Esophagus squamous epithelium (tissue), 5 donors: ENCODE measurements at regions not wholly inside any gene's neighbourhood (a gene's known extent, or its start where the extent isn't known, plus 50 kb on each side); places are given as distances from the start of the nearest gene placed in this dataset.
"Not testable (repeated sequence)": the region's sequence is repeated elsewhere in the genome, so short reads cannot be mapped to it uniquely, and the experiment has no call there.

ENCODE experiments used
- DNase-seq: peaks from one replicate; lab custom pipeline; 2025; lab: John Stamatoyannopoulos, UW
- H3K27ac ChIP-seq, 4 donors: fragments of 200-600 bp; sonication (generic); one replicate each; pipeline ENCODE4 v1.5.1; 2016 to 2019; ENCODE audit warnings: mild to moderate bottlenecking in 1 of 4
- H3K27me3 ChIP-seq, 4 donors: fragments of 200-600 bp; sonication (generic); 1 replicate in 3 of 4; 2 replicates in 1 of 4; pipeline versions ENCODE4 v1.5.1 to v1.6.0; 2017 to 2021; ENCODE audit warnings: antibody characterized with exemption in 1 of 4
- H3K36me3 ChIP-seq, 3 donors: fragments of 200-600 bp; sonication (generic); one replicate each; pipeline ENCODE4 v1.5.1; 2016 to 2019
- H3K4me1 ChIP-seq, 3 donors: fragments of 200-600 bp; sonication (generic); one replicate each; pipeline ENCODE4 v1.5.1; 2017 to 2019
- H3K4me3 ChIP-seq, 4 donors: fragments of 200-600 bp; sonication (generic); 1 replicate in 3 of 4; 2 replicates in 1 of 4; pipeline ENCODE4 v1.5.1; 2016 to 2019; ENCODE audit warnings: mild to moderate bottlenecking in 2 of 4, moderate library complexity in 1 of 4
- H3K9me3 ChIP-seq, 3 donors: fragments of 200-600 bp; sonication (generic); one replicate each; pipeline ENCODE4 v1.5.1; 2016 to 2019
- POLR2A ChIP-seq, 4 donors: fragments of 450-650 bp; IDR thresholded peaks; one replicate each; pipeline ENCODE4 v1.6.1; 2017; ENCODE audit warnings: antibody characterized with exemption in 4 of 4, mild to moderate bottlenecking in 4 of 4, moderate library complexity in 3 of 4
- WGBS, 2 donors: methylation state at CpG; one replicate each; pipeline ENCODE4 v1.1.5; 2018; 5-methylcytosine and 5-hydroxymethylcytosine counted together
- intact Hi-C: fragments of 100-400 bp; cut with DNase I; formaldehyde crosslinking; loops from one replicate; pipeline ENCODE4 v1.15.0; 2022
- TF ChIP-seq, protein P1 (sequence below), 6 experiments: fragments of 450-650 bp in 4 of 6; fragments of 200-600 bp in 2 of 6; sonication (generic) in 2 of 6; IDR thresholded peaks; one replicate each; pipeline ENCODE4 v1.5.1; 2016 to 2019; ENCODE audit warnings: antibody characterized with exemption in 6 of 6, mild to moderate bottlenecking in 4 of 6, moderate library complexity in 4 of 6
- donor health status: DM: yes; HTN: yes; CAD: no.

DNA sequence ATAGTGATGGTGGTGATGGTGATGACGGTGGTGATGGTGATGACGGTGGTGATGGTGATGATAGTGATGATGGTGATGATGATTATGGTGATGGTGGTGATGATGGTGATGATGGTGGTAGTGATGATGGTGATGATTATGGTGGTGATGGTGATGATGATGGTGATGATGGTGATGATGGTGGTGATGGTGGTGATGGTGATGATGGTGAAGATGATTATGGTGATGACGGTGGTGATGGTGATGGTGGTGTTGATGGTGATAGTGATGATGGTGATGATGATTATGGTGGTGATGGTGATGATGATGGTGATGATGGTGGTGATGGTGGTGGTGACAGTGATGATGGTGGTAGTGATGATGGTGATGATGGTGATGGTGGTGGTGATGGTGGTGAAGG is 149.2 kb upstream of the IRX1 start:
- 56 to 61% methylated on average over 3 of the region's 3 CpGs for WGBS, 2 donors
- intact Hi-C loops, result no loop called here
- H3K4me1 ChIP-seq, result no peaks in the 10 kb centered on the region

DNA sequence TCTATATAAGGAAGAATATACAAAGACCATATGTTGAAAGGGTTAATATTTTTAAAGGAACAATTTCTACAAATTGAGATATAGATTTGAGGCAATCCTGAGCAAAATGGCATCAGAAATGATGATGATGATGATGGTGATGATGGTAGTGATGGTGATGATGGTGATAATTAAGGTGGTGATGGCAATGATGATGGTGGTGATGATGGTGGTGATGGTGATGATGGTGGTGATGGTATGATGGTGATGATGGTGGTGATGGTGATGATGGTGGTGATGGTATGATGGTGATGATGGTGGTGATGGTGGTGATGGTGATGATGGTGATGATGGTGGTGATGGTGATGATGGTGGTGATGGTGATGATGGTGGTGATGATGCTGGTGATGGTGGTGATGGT is 150.1 kb upstream of the IRX1 start:
- DNase-seq, H3K36me3 ChIP-seq, H3K27me3 ChIP-seq, H3K9me3 ChIP-seq, H3K27ac ChIP-seq, intact Hi-C loops, H3K4me1 ChIP-seq, H3K4me3 ChIP-seq: not testable (repeated sequence)

More for the DNA sequence above, 149.2 kb upstream of the IRX1 start:
- DNase-seq, result no peak
- no peak overlapping the region for H3K27ac ChIP-seq
- H3K4me3 ChIP-seq, result no peak overlapping the region
- peaks cover 0 to 5% (median 0%) of the 10 kb centered on the region in 3 donors for H3K9me3 ChIP-seq
- no peaks in the 10 kb centered on the region for H3K27me3 ChIP-seq
- TF ChIP-seq, protein P1, sequence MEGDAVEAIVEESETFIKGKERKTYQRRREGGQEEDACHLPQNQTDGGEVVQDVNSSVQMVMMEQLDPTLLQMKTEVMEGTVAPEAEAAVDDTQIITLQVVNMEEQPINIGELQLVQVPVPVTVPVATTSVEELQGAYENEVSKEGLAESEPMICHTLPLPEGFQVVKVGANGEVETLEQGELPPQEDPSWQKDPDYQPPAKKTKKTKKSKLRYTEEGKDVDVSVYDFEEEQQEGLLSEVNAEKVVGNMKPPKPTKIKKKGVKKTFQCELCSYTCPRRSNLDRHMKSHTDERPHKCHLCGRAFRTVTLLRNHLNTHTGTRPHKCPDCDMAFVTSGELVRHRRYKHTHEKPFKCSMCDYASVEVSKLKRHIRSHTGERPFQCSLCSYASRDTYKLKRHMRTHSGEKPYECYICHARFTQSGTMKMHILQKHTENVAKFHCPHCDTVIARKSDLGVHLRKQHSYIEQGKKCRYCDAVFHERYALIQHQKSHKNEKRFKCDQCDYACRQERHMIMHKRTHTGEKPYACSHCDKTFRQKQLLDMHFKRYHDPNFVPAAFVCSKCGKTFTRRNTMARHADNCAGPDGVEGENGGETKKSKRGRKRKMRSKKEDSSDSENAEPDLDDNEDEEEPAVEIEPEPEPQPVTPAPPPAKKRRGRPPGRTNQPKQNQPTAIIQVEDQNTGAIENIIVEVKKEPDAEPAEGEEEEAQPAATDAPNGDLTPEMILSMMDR (IDR thresholded peaks at IDR 0.05), result no peak
- no peak for TF ChIP-seq POLR2A (IDR thresholded peaks at IDR 0.05)
- no peaks in the 10 kb centered on the region for H3K36me3 ChIP-seq

DNA sequence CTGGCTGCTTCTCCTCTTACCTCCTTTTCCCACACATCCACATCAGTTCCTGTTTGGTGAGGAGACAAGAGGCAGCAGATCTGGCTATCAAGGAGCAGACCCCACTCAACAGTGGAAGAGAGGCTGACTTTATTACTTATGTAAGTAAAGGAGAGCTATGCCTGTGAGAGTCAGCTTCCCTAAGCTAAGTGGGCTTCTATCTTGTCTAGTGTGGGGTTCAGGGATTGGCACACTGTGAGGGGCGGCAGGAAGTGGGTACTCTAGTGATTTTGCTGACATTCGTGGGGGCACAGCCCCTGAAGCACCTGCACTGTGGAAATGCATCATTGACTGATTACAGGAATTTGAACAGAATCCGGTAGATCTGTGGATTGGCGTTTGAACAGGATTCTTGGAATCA is 163.5 kb upstream of the IRX1 start:
- H3K4me1 ChIP-seq, result no peaks in the 10 kb centered on the region
- no peak for DNase-seq
- TF ChIP-seq, protein P1 (IDR thresholded peaks at IDR 0.05), result no peak
- no peak for TF ChIP-seq POLR2A (IDR thresholded peaks at IDR 0.05)
- no peak overlapping the region for H3K27ac ChIP-seq
- no peak overlapping the region for H3K4me3 ChIP-seq
- 68 to 91% methylated on average over 2 to 3 of the region's 4 CpGs for WGBS, 2 donors
- no peaks in the 10 kb centered on the region for H3K9me3 ChIP-seq
- no peaks in the 10 kb centered on the region for H3K36me3 ChIP-seq
- H3K27me3 ChIP-seq, result peaks cover 0 to 10% (median 0%) of the 10 kb centered on the region in 4 donors
- intact Hi-C loops, result no loop called here

DNA sequence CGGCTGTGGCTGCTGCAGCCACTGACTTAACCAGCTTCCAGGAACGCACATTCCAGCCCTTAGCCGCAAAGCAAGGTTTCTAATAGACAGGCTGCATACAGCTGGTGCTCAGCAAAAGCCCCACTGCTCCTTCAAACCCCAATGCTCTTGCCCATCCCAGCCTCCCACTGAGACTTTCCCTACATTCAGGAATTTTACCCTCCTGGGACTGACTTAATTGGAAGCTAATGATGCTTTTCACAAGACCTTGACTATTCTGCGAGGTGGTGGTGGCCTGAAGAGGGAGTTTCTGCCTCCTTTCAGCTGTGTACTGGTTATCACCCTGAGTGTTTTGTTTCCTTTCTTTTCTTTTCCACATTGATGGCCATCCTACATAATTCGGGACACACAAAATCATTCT is 164.9 kb upstream of the IRX1 start:
- 80% methylated on average over 4 of the region's 5 CpGs for WGBS, 2 donors
- intact Hi-C loops, result no loop called here
- Histone ChIP-seq H3K27me3 (peaks cover 0 to 10% (median 0%) of the 10 kb centered on the region in 4 donors), H3K27ac (no peak overlapping the region), H3K4me1 (no peaks in the 10 kb centered on the region), H3K36me3 (no peaks in the 10 kb centered on the region), H3K9me3 (no peaks in the 10 kb centered on the region), H3K4me3 (no peak overlapping the region)
- TF ChIP-seq, protein P1 (IDR thresholded peaks at IDR 0.05), result no peak
- no peak for TF ChIP-seq POLR2A (IDR thresholded peaks at IDR 0.05)
- DNase-seq, result no peak

GRCh38 chr5:3429962-3430361 is 165.7 kb upstream of the IRX1 start:
- Histone ChIP-seq H3K27ac (no peak overlapping the region), H3K36me3 (no peaks in the 10 kb centered on the region), H3K4me1 (no peaks in the 10 kb centered on the region), H3K27me3 (peaks cover 0 to 10% (median 0%) of the 10 kb centered on the region in 4 donors), H3K4me3 (no peak overlapping the region), H3K9me3 (no peaks in the 10 kb centered on the region)
- intact Hi-C loops, result no loop called here
- TF ChIP-seq, protein P1 (IDR thresholded peaks at IDR 0.05), result no peak
- no peak for TF ChIP-seq POLR2A (IDR thresholded peaks at IDR 0.05)
- 61 to 69% methylated on average over 3 to 4 of the region's 7 CpGs for WGBS, 2 donors
- DNase-seq, result no peak

DNA sequence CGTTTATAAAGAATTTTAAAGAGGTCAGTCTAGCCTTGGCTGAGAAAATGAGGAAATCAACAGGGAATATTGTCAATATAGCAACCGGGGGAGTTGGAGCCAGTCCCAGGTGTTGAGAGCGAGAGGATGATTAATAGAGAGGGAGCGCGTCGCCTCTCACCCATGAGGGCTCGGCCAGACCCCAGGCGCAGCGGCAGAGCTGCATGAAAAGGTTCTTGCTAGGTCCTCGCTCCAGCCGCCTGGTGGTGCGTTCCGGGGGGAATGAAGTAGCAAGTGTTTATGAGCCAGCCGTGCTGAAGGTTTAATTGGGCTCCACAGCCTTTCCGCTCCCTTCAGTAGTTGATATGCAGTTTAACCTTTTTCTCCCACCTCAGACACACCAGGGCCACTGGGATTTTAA is 167.3 kb upstream of the IRX1 start:
- no peak for TF ChIP-seq POLR2A (IDR thresholded peaks at IDR 0.05)
- TF ChIP-seq, protein P1 (IDR thresholded peaks at IDR 0.05), result no peak
- Histone ChIP-seq H3K36me3 (no peaks in the 10 kb centered on the region), H3K27ac (no peak overlapping the region), H3K4me1 (no peaks in the 10 kb centered on the region), H3K4me3 (no peak overlapping the region), H3K27me3 (peaks cover 0 to 10% (median 0%) of the 10 kb centered on the region in 4 donors), H3K9me3 (no peaks in the 10 kb centered on the region)
- DNase-seq, result no peak
- WGBS, 2 donors, result 32 to 45% methylated on average over 9 to 15 of the region's 15 CpGs
- intact Hi-C loops, result no loop called here
